ENCODE measurements at regions not wholly inside any gene's neighbourhood (a gene's known extent, or its start where the extent isn't known, plus 50 kb on each side); places are given as distances from the start of the nearest gene placed in this dataset.

- TF ChIP-seq CTCF (optimal IDR thresholded peaks at IDR 0.05 in 1 of 3, IDR thresholded peaks at IDR 0.05 in 1 of 3, conservative IDR thresholded peaks at IDR 0.05 in 1 of 3; ENCODE audit: extremely low read depth in 1 of 3, insufficient read depth in 2 of 3, low read length in 3 of 3) (no peak), EZH2 (IDR thresholded peaks at IDR 0.05; ENCODE audit: low read length) (no peak)
These were observed 791.1 kb upstream of the ALCAM start for GRCh38 chr3:104575634-104576033.
